Loucy (cell line): ENCODE measurements at regions not wholly inside any gene's neighbourhood (a gene's known extent, or its start where the extent isn't known, plus 50 kb on each side); places are given as distances from the start of the nearest gene placed in this dataset.

Experiments
- H2AFZ ChIP-seq: fragments of 200-600 bp; sonication (generic); 2 replicates; pipeline ENCODE4 v1.6.0; 2016; ENCODE audit warnings: antibody characterized with exemption, mild to moderate bottlenecking, low read length, moderate library complexity
- H3F3A ChIP-seq: fragments of 200-600 bp; 2 replicates; pipeline ENCODE4 v1.6.0; 2016; ENCODE audit warnings: antibody characterized with exemption, low read depth, mild to moderate bottlenecking
- H3K27me3 ChIP-seq: fragments of 200-600 bp; sonication (generic); 2 replicates; pipeline ENCODE4 v1.6.1; 2014; ENCODE audit warnings: low read length, mild to moderate bottlenecking; ENCODE audit not compliant: insufficient read depth, poor library complexity, severe bottlenecking
- H3K36me3 ChIP-seq: fragments of 200-600 bp; sonication (generic); 2 replicates; pipeline ENCODE4 v1.6.1; 2016; ENCODE audit warnings: low read length; ENCODE audit not compliant: insufficient read depth
- H3K4me1 ChIP-seq: fragments of 200-600 bp; sonication (generic); 2 replicates; pipeline ENCODE4 v1.5.1; 2014; ENCODE audit warnings: low read length, mild to moderate bottlenecking; ENCODE audit not compliant: insufficient read depth, poor library complexity, severe bottlenecking
- H3K4me2 ChIP-seq: fragments of 200-600 bp; sonication (generic); 2 replicates; pipeline ENCODE4 v1.6.0; 2014; ENCODE audit warnings: antibody characterized with exemption, low read length, low read depth, mild to moderate bottlenecking; ENCODE audit not compliant: poor library complexity, severe bottlenecking
- H3K4me3 ChIP-seq: fragments of 200-600 bp; sonication (generic); 2 replicates; pipeline ENCODE4 v1.5.1; 2014; ENCODE audit warnings: low read length, mild to moderate bottlenecking, mixed read lengths; ENCODE audit not compliant: poor library complexity, severe bottlenecking
- H3K79me2 ChIP-seq: fragments of 200-600 bp; sonication (generic); 2 replicates; pipeline ENCODE4 v1.6.1; 2014; ENCODE audit warnings: low read length; ENCODE audit not compliant: insufficient read depth
- H3K9ac ChIP-seq: fragments of 200-600 bp; sonication (generic); 2 replicates; pipeline ENCODE4 v1.6.0; 2014; ENCODE audit warnings: mild to moderate bottlenecking, low read depth, low read length, moderate library complexity; ENCODE audit not compliant: poor library complexity, severe bottlenecking
- H3K9me2 ChIP-seq: fragments of 200-600 bp; sonication (generic); replicated peaks from 2 replicates; pipeline ENCODE4 v1.6.1; 2016; ENCODE audit warnings: low read depth, low read length, mixed read lengths
- H3K9me3 ChIP-seq: fragments of 200-600 bp; sonication (generic); 2 replicates; pipeline ENCODE4 v1.6.1; 2014; ENCODE audit warnings: mild to moderate bottlenecking, antibody characterized with exemption, low read length, low read depth; ENCODE audit not compliant: insufficient read depth
- H4K20me1 ChIP-seq: fragments of 200-600 bp; sonication (generic); 2 replicates; pipeline ENCODE4 v1.6.0; 2014; ENCODE audit warnings: antibody characterized with exemption, low read length, mild to moderate bottlenecking; ENCODE audit not compliant: insufficient read depth, poor library complexity, severe bottlenecking
- CTCF ChIP-seq: fragments of 200-600 bp; sonication (generic); conservative IDR thresholded peaks from 2 replicates; pipeline ENCODE4 v1.5.1; 2014; ENCODE audit warnings: mild to moderate bottlenecking, antibody characterized with exemption, low read length
- EZH2phosphoT487 ChIP-seq: fragments of 200-600 bp; IDR thresholded peaks from 2 replicates; pipeline ENCODE4 v1.6.1; 2018; ENCODE audit warnings: antibody characterized with exemption, mild to moderate bottlenecking, moderate library complexity, borderline replicate concordance

- Histone ChIP-seq H4K20me1 (no peaks in the 10 kb centered on the region), H2AFZ (no peak overlapping the region), H3K36me3 (no peaks in the 10 kb centered on the region), H3K79me2 (no peaks in the 10 kb centered on the region), H3F3A (no peaks in the 10 kb centered on the region), H3K9ac (no peak overlapping the region), H3K9me2 (no peaks in the 10 kb centered on the region), H3K9me3 (no peaks in the 10 kb centered on the region), H3K4me2 (no peak overlapping the region), H3K27me3 (no peaks in the 10 kb centered on the region), H3K4me1 (peaks cover 26% of the 10 kb centered on the region), H3K4me3 (no peak overlapping the region)
- TF ChIP-seq CTCF (no peak), EZH2phosphoT487 (no peak)
These were observed 88.5 kb upstream of the CISTR start for GRCh38 chr12:53840316-53840715.

- Histone ChIP-seq H3K9me2 (no peaks in the 10 kb centered on the region), H3K79me2 (no peaks in the 10 kb centered on the region), H3K4me2 (no peak overlapping the region), H3K4me3 (no peak overlapping the region), H3K9me3 (no peaks in the 10 kb centered on the region), H4K20me1 (no peaks in the 10 kb centered on the region), H2AFZ (no peak overlapping the region), H3F3A (no peaks in the 10 kb centered on the region), H3K36me3 (no peaks in the 10 kb centered on the region), H3K27me3 (no peaks in the 10 kb centered on the region), H3K4me1 (peaks cover 10% of the 10 kb centered on the region), H3K9ac (no peak overlapping the region)
- TF ChIP-seq CTCF (no peak), EZH2phosphoT487 (no peak)
These were observed 90.9 kb upstream of the CISTR start for GRCh38 chr12:53842686-53843085.

- no peak overlapping the region for H3K9ac ChIP-seq
- TF ChIP-seq CTCF = no peak
- no peak for TF ChIP-seq EZH2phosphoT487
- H3K27me3 ChIP-seq = no peaks in the 10 kb centered on the region
These were observed 91.8 kb upstream of the CISTR start for GRCh38 chr12:53843545-53843944.

More at GRCh38 chr12:53843545-53843944, 91.8 kb upstream of the CISTR start:
- Histone ChIP-seq H4K20me1 (no peaks in the 10 kb centered on the region), H3F3A (no peaks in the 10 kb centered on the region), H3K4me3 (no peak overlapping the region), H2AFZ (no peak overlapping the region), H3K4me1 (peaks cover 8% of the 10 kb centered on the region), H3K79me2 (no peaks in the 10 kb centered on the region), H3K36me3 (no peaks in the 10 kb centered on the region), H3K9me3 (no peaks in the 10 kb centered on the region), H3K9me2 (no peaks in the 10 kb centered on the region), H3K4me2 (no peak overlapping the region)
